Esophagus muscularis mucosa (tissue), 4 donors: ENCODE measurements at regions not wholly inside any gene's neighbourhood (a gene's known extent, or its start where the extent isn't known, plus 50 kb on each side); places are given as distances from the start of the nearest gene placed in this dataset.

Experiments
- DNase-seq: peaks from one replicate; pipeline ENCODE4 v3.0.0-alpha.2; 2017; ENCODE audit errors: extremely low spot score
- H3K27ac ChIP-seq, 4 donors: fragments of 200-600 bp; sonication (generic); replicated peaks in 1 of 4; 1 replicate in 3 of 4; 2 replicates in 1 of 4; pipeline ENCODE4 v1.5.1; 2016 to 2019; ENCODE audit warnings: mild to moderate bottlenecking in 1 of 4
- H3K27me3 ChIP-seq, 4 donors: fragments of 200-600 bp; sonication (generic); one replicate each; pipeline versions ENCODE4 v1.5.1 to v1.6.0; 2016 to 2019
- H3K36me3 ChIP-seq, 4 donors: fragments of 200-600 bp; sonication (generic); one replicate each; pipeline ENCODE4 v1.5.1; 2016 to 2019
- H3K4me1 ChIP-seq, 4 donors: fragments of 200-600 bp; sonication (generic); one replicate each; pipeline ENCODE4 v1.5.1; 2016 to 2019
- H3K4me3 ChIP-seq, 4 donors: fragments of 200-600 bp; sonication (generic); 1 replicate in 2 of 4; 2 replicates in 2 of 4; pipeline ENCODE4 v1.5.1; 2016 to 2019; ENCODE audit warnings: mild to moderate bottlenecking in 4 of 4, moderate library complexity in 1 of 4
- H3K9me3 ChIP-seq, 4 donors: fragments of 200-600 bp; sonication (generic); 1 replicate in 3 of 4; 2 replicates in 1 of 4; pipeline ENCODE4 v1.5.1; 2016 to 2019
- CTCF ChIP-seq, 3 experiments: fragments of 200-600 bp in 2 of 3; fragments of 450-650 bp in 1 of 3; sonication (generic) in 2 of 3; IDR thresholded peaks; one replicate each; pipeline ENCODE4 v1.5.1; 2017 to 2019; ENCODE audit warnings: antibody characterized with exemption in 3 of 3, mild to moderate bottlenecking in 2 of 3, moderate library complexity in 1 of 3
- EP300 ChIP-seq: sonication (generic); formaldehyde crosslinking; IDR thresholded peaks from one replicate; pipeline ENCODE4 v1.6.1; 2017; ENCODE audit warnings: antibody characterized with exemption
- POLR2A ChIP-seq: fragments of 450-650 bp; IDR thresholded peaks from one replicate; pipeline ENCODE4 v1.6.1; 2017; ENCODE audit warnings: antibody characterized with exemption, moderate library complexity, mild to moderate bottlenecking, low read depth
- POLR2AphosphoS5 ChIP-seq, 2 donors: sonication (generic); formaldehyde crosslinking; IDR thresholded peaks; one replicate each; pipeline ENCODE4 v1.6.1; 2017; ENCODE audit warnings: antibody characterized with exemption in 2 of 2
- WGBS: methylation state at CpG from one replicate; pipeline ENCODE4 v1.1.5; 2018; 5-methylcytosine and 5-hydroxymethylcytosine counted together
- intact Hi-C: fragments of 100-400 bp; cut with DNase I; formaldehyde crosslinking; loops from one replicate; pipeline ENCODE4 v1.15.1; 2023

- intact Hi-C loops, result no loop called here
- H3K27me3 ChIP-seq, result no peaks in the 10 kb centered on the region
- peaks cover 0 to 9% (median 0%) of the 10 kb centered on the region in 4 donors for H3K36me3 ChIP-seq
- peaks cover 57 to 66% (median 60%) of the 10 kb centered on the region in 4 donors for H3K4me1 ChIP-seq
- TF ChIP-seq EP300 (no peak), POLR2AphosphoS5 (IDR thresholded peaks at IDR 0.05) (no peak), POLR2A (no peak), CTCF (IDR thresholded peaks at IDR 0.05) (no peak)
- peak overlapping the region; percentile 35 to 63 (median 48) for H3K27ac ChIP-seq
- H3K4me3 ChIP-seq, result peak overlapping the region in 1 of 4 donors; percentile 17
- WGBS, result 37% methylated on average over 4 of the region's 4 CpGs
- no peak for DNase-seq
- no peaks in the 10 kb centered on the region for H3K9me3 ChIP-seq
These were observed 59.1 kb downstream of the C9orf152 start for GRCh38 chr9:110148891-110149290.
